HG03039 (cell line): ENCODE measurements at regions not wholly inside any gene's neighbourhood (a gene's known extent, or its start where the extent isn't known, plus 50 kb on each side); places are given as distances from the start of the nearest gene placed in this dataset.
"Not testable (repeated sequence)": the region's sequence is repeated elsewhere in the genome, so short reads cannot be mapped to it uniquely, and the experiment has no call there.

Experiments
- ATAC-seq: cut with Tn5 transposase; IDR thresholded peaks from one replicate; pipeline ENCODE4 v1.9.1; 2021; ENCODE audit warnings: mild to moderate bottlenecking, moderate library complexity; ENCODE audit not compliant: unreplicated experiment

GRCh38 chr18:10077986-10078385 is 164.2 kb downstream of the VAPA start:
- ATAC-seq: no peak

- no peak for ATAC-seq
These were observed 166.6 kb downstream of the VAPA start for GRCh38 chr18:10080372-10080771.

- no peak for ATAC-seq
These were observed 167.7 kb downstream of the VAPA start for GRCh38 chr18:10081492-10081891.

GRCh38 chr18:10085416-10085815 is 171.6 kb downstream of the VAPA start:
- no peak for ATAC-seq

GRCh38 chr18:10085876-10086275 is 172.1 kb downstream of the VAPA start:
- ATAC-seq: no peak

GRCh38 chr18:10086458-10087210 is 172.8 kb downstream of the VAPA start:
- ATAC-seq: no peak

GRCh38 chr18:10088734-10089133 is 174.9 kb downstream of the VAPA start:
- ATAC-seq: no peak

GRCh38 chr18:10089881-10090280 is 176.1 kb downstream of the VAPA start:
- no peak for ATAC-seq

- ATAC-seq: no peak
These were observed 176.9 kb downstream of the VAPA start for GRCh38 chr18:10090668-10091067.

GRCh38 chr18:10093445-10093844 is 179.6 kb downstream of the VAPA start:
- ATAC-seq: no peak

- no peak for ATAC-seq
These were observed 180.3 kb downstream of the VAPA start for GRCh38 chr18:10094154-10094553.

- no peak for ATAC-seq
These were observed 180.8 kb downstream of the VAPA start for GRCh38 chr18:10094655-10095054.

- ATAC-seq: no peak
These were observed 181.5 kb downstream of the VAPA start for GRCh38 chr18:10095356-10095755.

- no peak for ATAC-seq
These were observed 185.8 kb downstream of the VAPA start for GRCh38 chr18:10099539-10100140.

- ATAC-seq: no peak
These were observed 186.4 kb downstream of the VAPA start for GRCh38 chr18:10100196-10100595.

- no peak for ATAC-seq
These were observed 187.3 kb downstream of the VAPA start for GRCh38 chr18:10100941-10101701.

- no peak for ATAC-seq
These were observed 187.9 kb downstream of the VAPA start for GRCh38 chr18:10101729-10102128.

GRCh38 chr18:10105118-10105517 is 191.3 kb downstream of the VAPA start:
- not testable (repeated sequence) for ATAC-seq

- ATAC-seq: no peak
These were observed 197.4 kb downstream of the VAPA start for GRCh38 chr18:10111191-10111590.

GRCh38 chr18:10111944-10112343 is 198.1 kb downstream of the VAPA start:
- no peak for ATAC-seq

GRCh38 chr18:10113121-10114022 is 199.6 kb downstream of the VAPA start:
- no peak for ATAC-seq
